ENCODE measurements at regions not wholly inside any gene's neighbourhood (a gene's known extent, or its start where the extent isn't known, plus 50 kb on each side); places are given as distances from the start of the nearest gene placed in this dataset.

GRCh38 chr16:6157806-6158205, 1060.2 kb upstream of the EEF2KMT start:
- TF ChIP-seq EZH2 (IDR thresholded peaks at IDR 0.05; ENCODE audit: low read length, missing control alignments) (no peak), CTCF (conservative IDR thresholded peaks at IDR 0.05 in 1 of 2, IDR thresholded peaks at IDR 0.05 in 1 of 2; ENCODE audit: low read depth in 1 of 2, low read length in 2 of 2) (no peak)

Measured in fibroblast of lung (primary cell).